ENCODE measurements at regions not wholly inside any gene's neighbourhood (a gene's known extent, or its start where the extent isn't known, plus 50 kb on each side); places are given as distances from the start of the nearest gene placed in this dataset.

DNA sequence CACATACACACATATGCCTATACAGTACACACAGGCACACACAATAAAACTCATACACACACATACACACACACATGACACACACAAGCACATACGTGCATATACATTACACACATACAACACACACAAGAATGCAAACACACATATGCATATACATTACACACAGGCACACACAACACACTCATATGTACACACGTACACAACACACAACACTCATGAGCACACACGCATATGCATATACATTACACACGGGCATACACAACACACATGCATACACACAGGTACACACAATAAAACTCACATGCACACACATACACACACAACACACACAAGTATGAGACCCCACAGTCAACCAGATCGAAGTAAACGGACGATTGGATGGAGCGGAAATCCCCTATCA lies 238.2 kb downstream of the ERMARD start:
- TF ChIP-seq, protein P1, sequence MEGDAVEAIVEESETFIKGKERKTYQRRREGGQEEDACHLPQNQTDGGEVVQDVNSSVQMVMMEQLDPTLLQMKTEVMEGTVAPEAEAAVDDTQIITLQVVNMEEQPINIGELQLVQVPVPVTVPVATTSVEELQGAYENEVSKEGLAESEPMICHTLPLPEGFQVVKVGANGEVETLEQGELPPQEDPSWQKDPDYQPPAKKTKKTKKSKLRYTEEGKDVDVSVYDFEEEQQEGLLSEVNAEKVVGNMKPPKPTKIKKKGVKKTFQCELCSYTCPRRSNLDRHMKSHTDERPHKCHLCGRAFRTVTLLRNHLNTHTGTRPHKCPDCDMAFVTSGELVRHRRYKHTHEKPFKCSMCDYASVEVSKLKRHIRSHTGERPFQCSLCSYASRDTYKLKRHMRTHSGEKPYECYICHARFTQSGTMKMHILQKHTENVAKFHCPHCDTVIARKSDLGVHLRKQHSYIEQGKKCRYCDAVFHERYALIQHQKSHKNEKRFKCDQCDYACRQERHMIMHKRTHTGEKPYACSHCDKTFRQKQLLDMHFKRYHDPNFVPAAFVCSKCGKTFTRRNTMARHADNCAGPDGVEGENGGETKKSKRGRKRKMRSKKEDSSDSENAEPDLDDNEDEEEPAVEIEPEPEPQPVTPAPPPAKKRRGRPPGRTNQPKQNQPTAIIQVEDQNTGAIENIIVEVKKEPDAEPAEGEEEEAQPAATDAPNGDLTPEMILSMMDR (IDR thresholded peaks at IDR 0.05), result no peak
- no peak for TF ChIP-seq CHD2 (IDR thresholded peaks at IDR 0.05; ENCODE audit: low read length, partially characterized antibody)
- TF ChIP-seq, protein P2, sequence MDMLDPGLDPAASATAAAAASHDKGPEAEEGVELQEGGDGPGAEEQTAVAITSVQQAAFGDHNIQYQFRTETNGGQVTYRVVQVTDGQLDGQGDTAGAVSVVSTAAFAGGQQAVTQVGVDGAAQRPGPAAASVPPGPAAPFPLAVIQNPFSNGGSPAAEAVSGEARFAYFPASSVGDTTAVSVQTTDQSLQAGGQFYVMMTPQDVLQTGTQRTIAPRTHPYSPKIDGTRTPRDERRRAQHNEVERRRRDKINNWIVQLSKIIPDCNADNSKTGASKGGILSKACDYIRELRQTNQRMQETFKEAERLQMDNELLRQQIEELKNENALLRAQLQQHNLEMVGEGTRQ (IDR thresholded peaks at IDR 0.05; ENCODE audit: borderline replicate concordance, low read depth, low read length), result no peak
- no peak for TF ChIP-seq SMC3 (IDR thresholded peaks at IDR 0.05; ENCODE audit: low read depth, low read length)
- TF ChIP-seq ELF1 (IDR thresholded peaks at IDR 0.05), result no peak
- TF ChIP-seq TEAD4 (IDR thresholded peaks at IDR 0.05; ENCODE audit: borderline replicate concordance, insufficient read depth), result no peak
- TF ChIP-seq FOSL2 (IDR thresholded peaks at IDR 0.05; ENCODE audit: borderline replicate concordance, low read depth), result no peak
- TF ChIP-seq MEF2A (IDR thresholded peaks at IDR 0.05; ENCODE audit: borderline replicate concordance, low read depth), result no peak
- TF ChIP-seq TAF1 (IDR thresholded peaks at IDR 0.05; ENCODE audit: borderline replicate concordance, low read depth, low read length), result no peak
- no peak for TF ChIP-seq RCOR1 (IDR thresholded peaks at IDR 0.05; ENCODE audit: low read length)
- TF ChIP-seq, protein P3, sequence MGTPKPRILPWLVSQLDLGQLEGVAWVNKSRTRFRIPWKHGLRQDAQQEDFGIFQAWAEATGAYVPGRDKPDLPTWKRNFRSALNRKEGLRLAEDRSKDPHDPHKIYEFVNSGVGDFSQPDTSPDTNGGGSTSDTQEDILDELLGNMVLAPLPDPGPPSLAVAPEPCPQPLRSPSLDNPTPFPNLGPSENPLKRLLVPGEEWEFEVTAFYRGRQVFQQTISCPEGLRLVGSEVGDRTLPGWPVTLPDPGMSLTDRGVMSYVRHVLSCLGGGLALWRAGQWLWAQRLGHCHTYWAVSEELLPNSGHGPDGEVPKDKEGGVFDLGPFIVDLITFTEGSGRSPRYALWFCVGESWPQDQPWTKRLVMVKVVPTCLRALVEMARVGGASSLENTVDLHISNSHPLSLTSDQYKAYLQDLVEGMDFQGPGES (IDR thresholded peaks at IDR 0.05; ENCODE audit: low read depth, low read length), result no peak

Measured in SK-N-SH (cell line).